ENCODE measurements at regions not wholly inside any gene's neighbourhood (a gene's known extent, or its start where the extent isn't known, plus 50 kb on each side); places are given as distances from the start of the nearest gene placed in this dataset.

DNA sequence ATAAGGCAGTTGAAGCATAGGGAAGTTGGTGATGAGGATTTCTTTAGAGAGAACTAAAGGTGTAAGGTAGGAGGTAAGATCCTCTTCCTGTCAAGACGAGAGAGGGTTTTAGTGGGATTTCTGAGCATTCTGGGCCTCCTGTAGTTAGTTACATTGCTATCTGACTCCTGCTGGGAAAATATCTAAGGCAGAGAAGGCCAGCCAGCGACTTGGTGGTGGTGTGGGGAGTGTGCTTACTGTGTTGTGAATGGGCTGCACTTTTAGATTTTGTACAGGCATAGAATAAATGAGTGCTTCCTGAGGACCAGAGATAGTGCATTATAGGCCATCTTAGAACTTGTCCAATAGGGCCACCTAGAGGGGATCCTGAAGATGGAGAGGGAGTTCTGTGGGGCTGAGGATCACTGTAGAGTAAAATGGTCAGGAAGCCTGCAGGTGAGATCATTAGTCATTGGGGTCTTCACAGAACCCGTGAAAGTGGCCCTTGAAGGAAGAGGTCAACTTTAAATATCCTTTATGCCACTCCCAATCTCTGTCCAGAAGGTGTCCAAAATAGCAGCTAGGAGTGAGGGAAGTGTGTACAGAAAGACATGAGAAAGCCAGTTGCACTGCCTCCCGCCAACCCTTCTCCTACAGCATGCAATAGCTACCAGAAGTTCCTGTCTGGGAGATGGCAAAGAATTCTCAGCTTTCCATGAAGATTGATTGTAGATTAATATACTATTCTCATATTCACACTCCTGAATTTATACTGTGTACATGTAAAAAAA, 266.6 kb downstream of the POLR1F start:
- Mint-ChIP-seq H3K4me3 (no peak overlapping the region), H3K4me1 (no peaks in the 10 kb centered on the region), H3K27me3 (peaks cover 3% of the 10 kb centered on the region), H3K27ac (no peak overlapping the region), H3K9me3 (ENCODE audit: insufficient read depth) (no peaks in the 10 kb centered on the region)
- CTCF ChIA-PET: no interaction called here
- no peak overlapping the region for H3K4me2 ChIP-seq (replicated peaks; ENCODE audit: low read depth, low read length, poor library complexity, severe bottlenecking)
- intact Hi-C loops (cut with micrococcal nuclease): no loop called here
- POLR2A ChIA-PET: no interaction called here
- WGBS (ENCODE audit: insufficient coverage): 66% methylated on average over 2 of the region's 4 CpGs
- H2AFZ ChIP-seq (ENCODE audit: insufficient read depth, low read depth, low read length, poor library complexity, severe bottlenecking): no peak overlapping the region
- H3K9me3 ChIP-seq (ENCODE audit: control extremely low read depth in 1 of 3, control insufficient read depth in 2 of 3, insufficient read depth in 1 of 3, low read length in 2 of 3): no peaks in the 10 kb centered on the region
- no peak overlapping the region for H3K4me3 ChIP-seq (ENCODE audit: control extremely low read depth in 1 of 5, extremely low read depth in 1 of 5, insufficient read depth in 1 of 5, low read depth in 2 of 5, low read length in 4 of 5)
- no peak overlapping the region for H3K27ac ChIP-seq (ENCODE audit: low read length in 2 of 2)
- H4K20me1 ChIP-seq (ENCODE audit: control insufficient read depth, insufficient read depth, low read length, poor library complexity, severe bottlenecking): no peaks in the 10 kb centered on the region
- no peaks in the 10 kb centered on the region for H3K36me3 ChIP-seq (replicated peaks in 1 of 2; ENCODE audit: control extremely low read depth in 1 of 2, control insufficient read depth in 1 of 2, extremely low read depth in 1 of 2, insufficient read depth in 2 of 2, low read length in 1 of 2)
- TF ChIP-seq EZH2 (IDR thresholded peaks at IDR 0.05; ENCODE audit: borderline replicate concordance, insufficient read depth, low read depth, low read length, poor library complexity, severe bottlenecking): no peak
- TF ChIP-seq, protein P1, sequence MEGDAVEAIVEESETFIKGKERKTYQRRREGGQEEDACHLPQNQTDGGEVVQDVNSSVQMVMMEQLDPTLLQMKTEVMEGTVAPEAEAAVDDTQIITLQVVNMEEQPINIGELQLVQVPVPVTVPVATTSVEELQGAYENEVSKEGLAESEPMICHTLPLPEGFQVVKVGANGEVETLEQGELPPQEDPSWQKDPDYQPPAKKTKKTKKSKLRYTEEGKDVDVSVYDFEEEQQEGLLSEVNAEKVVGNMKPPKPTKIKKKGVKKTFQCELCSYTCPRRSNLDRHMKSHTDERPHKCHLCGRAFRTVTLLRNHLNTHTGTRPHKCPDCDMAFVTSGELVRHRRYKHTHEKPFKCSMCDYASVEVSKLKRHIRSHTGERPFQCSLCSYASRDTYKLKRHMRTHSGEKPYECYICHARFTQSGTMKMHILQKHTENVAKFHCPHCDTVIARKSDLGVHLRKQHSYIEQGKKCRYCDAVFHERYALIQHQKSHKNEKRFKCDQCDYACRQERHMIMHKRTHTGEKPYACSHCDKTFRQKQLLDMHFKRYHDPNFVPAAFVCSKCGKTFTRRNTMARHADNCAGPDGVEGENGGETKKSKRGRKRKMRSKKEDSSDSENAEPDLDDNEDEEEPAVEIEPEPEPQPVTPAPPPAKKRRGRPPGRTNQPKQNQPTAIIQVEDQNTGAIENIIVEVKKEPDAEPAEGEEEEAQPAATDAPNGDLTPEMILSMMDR (IDR thresholded peaks at IDR 0.05): no peak
- ATAC-seq (ENCODE audit: low read depth): no peak
- no peaks in the 10 kb centered on the region for H3K27me3 ChIP-seq (replicated peaks in 1 of 4; ENCODE audit: control extremely low read depth in 1 of 4, control insufficient read depth in 3 of 4, insufficient read depth in 4 of 4, low read length in 3 of 4)
- no peak for DNase-seq
- H3K9ac ChIP-seq (ENCODE audit: low read length): no peak overlapping the region
- H3K79me2 ChIP-seq (ENCODE audit: control insufficient read depth, insufficient read depth, low read length): no peaks in the 10 kb centered on the region
- H3K4me1 ChIP-seq (ENCODE audit: control insufficient read depth in 2 of 2, insufficient read depth in 2 of 2, low read length in 2 of 2): no peaks in the 10 kb centered on the region

DNA sequence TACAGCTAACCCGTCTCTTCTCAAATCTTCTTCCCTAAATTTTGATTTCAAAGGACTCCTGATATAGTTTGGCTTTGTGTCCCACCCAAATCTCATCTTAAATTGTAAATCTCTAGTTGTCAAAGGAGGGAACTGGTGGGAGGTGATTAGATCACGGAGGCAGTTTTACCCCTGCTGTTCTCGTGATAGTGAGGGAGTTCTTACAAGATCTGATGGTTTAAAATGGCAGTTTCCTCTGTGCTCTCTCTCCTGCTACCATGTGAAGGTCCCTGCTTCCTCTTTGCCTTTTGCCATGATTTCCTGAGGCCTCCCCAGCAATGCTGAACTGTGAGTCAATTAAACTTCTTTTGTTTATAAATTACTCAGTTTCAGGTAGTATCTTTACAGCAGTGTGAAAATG, 269.3 kb downstream of the POLR1F start:
- Histone ChIP-seq H3K4me2 (replicated peaks; ENCODE audit: low read depth, low read length, poor library complexity, severe bottlenecking) (no peak overlapping the region), H4K20me1 (ENCODE audit: control insufficient read depth, insufficient read depth, low read length, poor library complexity, severe bottlenecking) (no peaks in the 10 kb centered on the region), H3K79me2 (ENCODE audit: control insufficient read depth, insufficient read depth, low read length) (no peaks in the 10 kb centered on the region), H3K4me1 (ENCODE audit: control insufficient read depth in 2 of 2, insufficient read depth in 2 of 2, low read length in 2 of 2) (no peaks in the 10 kb centered on the region), H3K9me3 (ENCODE audit: control extremely low read depth in 1 of 3, control insufficient read depth in 2 of 3, insufficient read depth in 1 of 3, low read length in 2 of 3) (no peaks in the 10 kb centered on the region), H3K27me3 (replicated peaks in 1 of 4; ENCODE audit: control extremely low read depth in 1 of 4, control insufficient read depth in 3 of 4, insufficient read depth in 4 of 4, low read length in 3 of 4) (no peaks in the 10 kb centered on the region), H3K27ac (ENCODE audit: low read length in 2 of 2) (no peak overlapping the region), H3K9ac (ENCODE audit: low read length) (no peak overlapping the region), H3K4me3 (ENCODE audit: control extremely low read depth in 1 of 5, extremely low read depth in 1 of 5, insufficient read depth in 1 of 5, low read depth in 2 of 5, low read length in 4 of 5) (no peak overlapping the region), H2AFZ (ENCODE audit: insufficient read depth, low read depth, low read length, poor library complexity, severe bottlenecking) (no peak overlapping the region), H3K36me3 (replicated peaks in 1 of 2; ENCODE audit: control extremely low read depth in 1 of 2, control insufficient read depth in 1 of 2, extremely low read depth in 1 of 2, insufficient read depth in 2 of 2, low read length in 1 of 2) (no peaks in the 10 kb centered on the region)
- ChIA-PET CTCF (no interaction called here), POLR2A (no interaction called here)
- no peak overlapping the region for H3K4me3 Mint-ChIP-seq
- no peak overlapping the region for H3K27ac Mint-ChIP-seq
- WGBS (ENCODE audit: insufficient coverage): no CpG with 5 or more reads among the region's 3 CpGs
- H3K9me3 Mint-ChIP-seq (ENCODE audit: insufficient read depth): no peaks in the 10 kb centered on the region
- TF ChIP-seq, protein P1 (IDR thresholded peaks at IDR 0.05): no peak
- TF ChIP-seq EZH2 (IDR thresholded peaks at IDR 0.05; ENCODE audit: borderline replicate concordance, insufficient read depth, low read depth, low read length, poor library complexity, severe bottlenecking): no peak
- no peaks in the 10 kb centered on the region for H3K4me1 Mint-ChIP-seq
- H3K27me3 Mint-ChIP-seq: peaks cover 3% of the 10 kb centered on the region
- intact Hi-C loops (cut with micrococcal nuclease): no loop called here
- ATAC-seq (ENCODE audit: low read depth): no peak
- DNase-seq: no peak

Data from B cell (primary cell).